ENCODE measurements at regions not wholly inside any gene's neighbourhood (a gene's known extent, or its start where the extent isn't known, plus 50 kb on each side); places are given as distances from the start of the nearest gene placed in this dataset.
"Not testable (repeated sequence)": the region's sequence is repeated elsewhere in the genome, so short reads cannot be mapped to it uniquely, and the experiment has no call there.

DNA sequence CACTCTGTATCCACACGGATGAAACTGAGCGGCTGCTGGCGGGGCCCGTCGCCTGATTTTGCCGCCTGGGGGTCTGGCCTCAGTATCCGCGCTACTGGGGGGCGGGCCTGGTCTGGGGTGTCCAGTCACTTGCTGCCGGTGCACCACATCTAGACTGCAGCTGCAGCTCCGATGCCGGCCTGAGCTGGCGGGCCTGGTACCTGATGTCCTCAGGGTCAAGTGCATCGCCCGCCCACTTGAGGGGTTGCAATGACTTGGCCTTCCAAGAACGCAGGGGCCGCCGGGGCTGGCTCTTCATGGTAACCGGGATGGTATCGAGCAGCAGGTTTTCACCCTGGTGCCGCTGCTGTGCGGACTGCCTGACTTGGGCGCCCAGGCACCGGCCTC lies 532.8 kb upstream of the DEFB115 start:
- TF ChIP-seq CTCF (conservative IDR thresholded peaks at IDR 0.05 in 1 of 2, IDR thresholded peaks at IDR 0.05 in 1 of 2; ENCODE audit: low read depth in 1 of 2, low read length in 2 of 2); EZH2 (IDR thresholded peaks at IDR 0.05; ENCODE audit: low read length, missing control alignments): not testable (repeated sequence)

Measured in fibroblast of lung (primary cell).